ENCODE measurements at regions not wholly inside any gene's neighbourhood (a gene's known extent, or its start where the extent isn't known, plus 50 kb on each side); places are given as distances from the start of the nearest gene placed in this dataset.

- intact Hi-C loops (cut with DNase I), result no loop called here
- DNase-seq (ENCODE audit: missing footprints), result no peak
- no peak for ATAC-seq
Measured at GRCh38 chr2:15836689-15837610, 103.4 kb upstream of the MYCN start.

DNA sequence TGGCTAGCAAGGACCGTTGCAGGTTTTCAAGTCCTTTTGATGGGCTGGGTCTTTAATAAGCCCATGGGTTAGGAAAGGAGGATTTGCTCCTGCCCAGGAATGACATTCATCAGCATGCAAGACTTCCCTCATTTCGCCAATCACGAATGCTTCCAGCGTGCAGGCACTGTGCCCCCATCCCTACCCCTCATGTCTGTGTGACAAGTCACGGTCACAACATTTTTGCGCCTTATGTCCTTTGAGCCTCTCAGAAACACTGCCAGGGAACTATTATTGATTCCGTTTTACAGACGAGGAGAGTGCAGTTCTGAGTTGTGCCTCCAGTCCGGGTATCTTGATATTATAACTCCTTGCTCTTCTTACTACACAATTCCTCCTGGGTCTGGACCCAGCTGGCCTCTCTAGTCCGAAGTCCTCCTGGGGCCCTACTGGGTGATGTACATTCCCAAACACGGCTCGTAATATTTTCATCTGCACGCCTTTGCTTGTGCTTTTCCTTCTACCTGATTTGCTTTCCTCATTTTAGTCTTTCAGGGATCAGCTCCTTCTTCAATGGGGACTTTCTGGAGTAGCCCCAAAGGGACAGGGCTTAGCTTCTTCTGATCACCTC is 101.8 kb upstream of the MYCN start:
- DNase-seq (ENCODE audit: missing footprints), result no peak
- ATAC-seq, result no peak
- intact Hi-C loops (cut with DNase I), result no loop called here

DNA sequence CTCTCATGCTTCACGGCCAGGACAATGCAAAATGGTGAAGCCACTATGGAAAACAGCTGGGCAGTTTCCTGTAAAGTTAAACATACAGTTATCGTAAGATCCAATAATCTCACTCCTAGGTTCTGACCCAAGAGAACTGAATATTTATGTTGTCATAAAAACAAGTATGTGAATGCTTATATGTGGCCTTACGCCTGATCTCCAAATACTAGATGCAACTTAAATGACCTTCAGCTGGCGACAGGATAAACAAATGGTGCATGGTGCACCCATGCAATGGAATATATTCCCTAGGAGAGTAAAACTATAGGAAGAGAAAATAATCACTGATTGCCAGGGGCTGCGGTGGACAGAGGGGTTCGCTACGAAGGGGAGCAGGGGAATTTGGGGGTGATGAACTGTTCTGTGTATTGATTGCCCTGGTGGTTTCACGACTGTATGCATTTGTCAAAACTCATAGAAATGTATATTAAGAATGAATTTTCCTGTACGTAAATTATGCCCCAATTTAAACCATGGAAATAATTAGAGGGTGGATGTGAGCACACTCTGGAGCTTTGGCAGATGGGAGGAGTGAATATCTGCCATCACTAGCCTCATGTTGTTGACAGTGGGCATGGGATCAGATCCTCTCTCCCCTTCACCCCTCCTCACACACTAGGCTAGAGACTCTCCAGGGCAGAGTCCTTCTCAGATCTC is 100.8 kb upstream of the MYCN start:
- ATAC-seq (no peak), DNase-seq (ENCODE audit: missing footprints) (no peak)
- intact Hi-C loops (cut with DNase I), result no loop called here

- ATAC-seq, result no peak
- no peak for DNase-seq (ENCODE audit: missing footprints)
- intact Hi-C loops (cut with DNase I), result no loop called here
Measured at GRCh38 chr2:15840148-15840547, 100.2 kb upstream of the MYCN start.

- DNase-seq (ENCODE audit: missing footprints) (no peak), ATAC-seq (no peak)
- intact Hi-C loops (cut with DNase I), result no loop called here
Measured at GRCh38 chr2:15840969-15841368, 99.4 kb upstream of the MYCN start.

- no peak for DNase-seq (ENCODE audit: missing footprints)
- intact Hi-C loops (cut with DNase I), result no loop called here
Measured at GRCh38 chr2:15841776-15842560, 98.4 kb upstream of the MYCN start.

DNA sequence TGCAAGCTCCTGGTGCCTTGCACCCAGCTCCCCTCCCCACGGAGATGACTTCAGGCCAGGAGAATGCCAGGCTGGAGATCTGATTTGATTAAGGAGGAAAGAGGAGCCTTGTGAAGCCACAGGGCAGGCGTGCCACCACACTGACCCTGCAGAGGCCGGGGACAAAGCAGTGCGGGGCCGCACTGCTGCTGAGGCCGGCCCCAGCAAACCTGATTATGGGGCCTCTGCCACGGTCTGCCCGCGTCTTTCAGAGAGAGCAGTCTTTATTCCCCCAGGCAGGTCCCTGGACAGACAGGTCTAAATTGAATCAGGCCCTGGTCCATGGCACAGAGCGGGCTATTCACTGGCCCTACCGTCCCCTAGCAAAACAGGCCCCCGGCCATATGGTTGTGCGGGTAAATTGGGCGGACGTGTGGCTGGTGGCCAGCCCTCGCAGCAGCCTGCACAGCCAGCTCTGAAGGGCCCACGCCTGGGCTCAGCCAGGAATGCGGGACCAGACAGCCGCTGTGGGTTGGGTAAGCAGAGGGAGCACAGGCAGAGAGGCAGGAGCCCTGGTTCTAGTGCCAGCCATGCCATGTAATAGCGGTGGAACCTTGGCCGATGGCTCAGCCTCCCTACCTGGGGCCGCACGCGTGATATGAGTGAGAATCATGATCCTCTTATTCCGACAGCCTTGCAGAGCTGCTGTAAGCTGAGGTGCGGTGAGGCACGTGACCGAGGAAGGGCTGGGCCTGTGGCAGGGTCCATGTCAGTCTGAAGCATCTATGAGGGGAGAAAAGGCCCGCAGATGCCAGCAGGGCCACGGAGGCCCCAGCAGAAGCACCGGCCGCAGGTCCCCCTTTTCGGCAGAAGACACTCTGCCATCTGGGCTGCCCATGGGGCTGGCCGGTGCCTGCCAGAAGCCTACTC is 97.3 kb upstream of the MYCN start:
- no peak for ATAC-seq
- intact Hi-C loops (cut with DNase I), result no loop called here
- no peak for DNase-seq (ENCODE audit: missing footprints)

More at GRCh38 chr2:15841776-15842560, 98.4 kb upstream of the MYCN start:
- no peak for ATAC-seq

DNA sequence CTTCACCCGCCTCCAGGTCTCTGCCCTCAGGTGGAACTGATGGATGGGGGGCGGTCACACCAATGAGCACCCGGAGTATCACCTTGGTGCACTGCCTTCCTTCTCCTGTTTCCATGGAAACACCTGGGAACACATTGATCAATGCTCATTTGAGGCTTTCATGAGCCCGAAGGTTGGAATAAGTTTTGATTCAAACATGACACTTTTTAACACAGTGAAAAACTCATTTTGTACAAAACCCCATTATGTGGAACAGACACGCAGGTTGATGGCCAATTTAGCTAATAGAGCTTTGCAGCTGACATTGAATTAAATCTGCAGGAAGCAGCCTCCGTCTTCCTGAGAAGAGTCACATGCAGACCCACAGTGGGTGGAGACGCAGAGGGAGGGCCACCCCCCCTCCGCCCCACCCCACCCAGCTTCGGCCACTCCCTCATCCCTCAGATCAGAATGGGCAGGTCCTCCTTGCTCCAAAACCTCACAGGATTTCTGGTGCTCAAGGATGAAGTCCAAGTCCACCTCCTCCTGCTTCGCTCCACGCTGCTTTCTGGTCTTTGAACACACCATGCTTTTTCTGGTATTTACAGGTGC is 96.0 kb upstream of the MYCN start:
- ATAC-seq (no peak), DNase-seq (ENCODE audit: missing footprints) (no peak)
- intact Hi-C loops (cut with DNase I), result no loop called here

GRCh38 chr2:15845294-15845693 is 95.1 kb upstream of the MYCN start:
- intact Hi-C loops (cut with DNase I), result no loop called here
- DNase-seq (ENCODE audit: missing footprints), result no peak
- ATAC-seq, result no peak

DNA sequence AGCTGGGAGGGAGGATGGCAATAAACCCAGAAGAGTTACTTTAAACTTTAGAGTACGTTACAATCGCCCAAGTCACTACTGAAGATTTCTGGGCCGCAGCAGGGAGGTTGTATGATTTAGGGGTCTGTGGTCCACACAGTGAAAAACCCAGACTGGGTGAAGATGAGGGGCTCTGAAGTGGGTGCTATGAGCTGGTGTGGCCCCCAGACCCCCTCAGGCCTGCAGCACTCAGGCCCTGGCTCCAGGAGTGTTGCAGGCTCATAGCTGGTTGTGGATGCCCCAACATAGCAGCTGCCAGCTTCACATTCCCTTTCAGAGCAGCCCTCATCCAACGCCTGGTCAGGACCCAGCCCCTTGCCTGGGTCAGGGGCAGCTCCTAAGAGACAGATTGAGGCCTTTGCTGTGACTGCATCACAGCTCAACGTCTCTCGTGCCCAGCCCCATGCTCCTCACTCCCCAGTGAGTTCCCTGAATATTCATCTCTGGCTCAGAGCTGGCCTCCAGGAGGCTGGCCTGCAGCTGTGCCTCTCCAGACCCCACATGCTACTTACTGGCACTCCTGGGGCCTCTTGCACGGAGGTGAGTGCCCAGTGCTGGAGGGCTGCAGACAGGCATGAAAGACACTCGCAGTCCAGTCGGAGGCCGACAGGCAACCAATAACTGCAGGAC is 94.5 kb upstream of the MYCN start:
- intact Hi-C loops (cut with DNase I), result no loop called here
- no peak for ATAC-seq
- no peak for DNase-seq (ENCODE audit: missing footprints)

GRCh38 chr2:15846626-15847025 is 93.7 kb upstream of the MYCN start:
- no peak for DNase-seq (ENCODE audit: missing footprints)
- intact Hi-C loops (cut with DNase I), result no loop called here
- no peak for ATAC-seq

GRCh38 chr2:15850534-15850933 is 89.8 kb upstream of the MYCN start:
- intact Hi-C loops (cut with DNase I), result no loop called here
- no peak for DNase-seq (ENCODE audit: missing footprints)
- no peak for ATAC-seq

GRCh38 chr2:15851076-15851693 is 89.2 kb upstream of the MYCN start:
- ATAC-seq (no peak), DNase-seq (ENCODE audit: missing footprints) (no peak)
- intact Hi-C loops (cut with DNase I), result no loop called here

GRCh38 chr2:15852811-15853210 is 87.5 kb upstream of the MYCN start:
- no peak for ATAC-seq
- intact Hi-C loops (cut with DNase I), result no loop called here
- DNase-seq (ENCODE audit: missing footprints), result no peak

DNA sequence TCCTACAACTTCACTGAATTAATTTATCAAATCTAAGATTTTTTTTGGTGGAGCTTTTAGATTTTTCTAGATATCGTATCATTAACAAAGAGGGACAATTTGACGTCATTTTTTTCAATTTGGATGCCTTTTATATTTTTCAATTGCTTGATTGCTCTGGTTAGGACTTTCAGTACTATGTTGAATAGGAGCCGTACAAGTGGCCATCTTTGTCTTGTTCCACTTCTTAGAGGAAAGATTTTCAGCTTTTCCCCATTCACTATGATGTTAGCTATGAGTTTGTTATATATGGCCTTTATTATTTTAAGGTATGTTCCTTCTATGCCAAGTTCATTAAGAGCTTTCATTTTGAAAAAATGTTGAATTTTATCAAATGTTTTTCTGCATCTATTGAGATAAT is 86.4 kb upstream of the MYCN start:
- DNase-seq (ENCODE audit: missing footprints) (no peak), ATAC-seq (no peak)
- intact Hi-C loops (cut with DNase I), result no loop called here

- intact Hi-C loops (cut with DNase I), result no loop called here
- DNase-seq (ENCODE audit: missing footprints), result no peak
- no peak for ATAC-seq
Measured at GRCh38 chr2:15855766-15856260, 84.5 kb upstream of the MYCN start.

DNA sequence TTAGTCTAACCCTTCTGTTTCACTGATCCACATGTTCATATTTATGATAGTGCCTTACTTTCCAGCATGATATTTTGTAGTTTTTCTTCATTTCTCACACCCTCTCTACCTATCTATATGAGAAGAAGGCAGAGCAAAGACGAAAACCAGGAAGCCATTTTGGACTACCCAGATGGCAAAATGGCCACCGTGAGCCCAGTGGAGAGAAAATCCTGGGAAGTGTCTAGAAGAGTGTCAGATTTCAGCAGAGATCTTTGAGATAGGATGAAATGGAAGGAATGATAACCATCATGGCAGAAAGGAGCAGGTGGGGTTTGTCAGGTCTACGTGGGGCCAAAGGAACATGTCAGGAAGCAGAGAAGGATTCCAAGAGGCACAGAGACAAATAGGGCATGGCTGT is 84.0 kb upstream of the MYCN start:
- intact Hi-C loops (cut with DNase I), result no loop called here
- ATAC-seq, result no peak
- no peak for DNase-seq (ENCODE audit: missing footprints)

Data from Right ventricle myocardium inferior (tissue), 1 donor.